CD14-positive monocyte (primary cell): ENCODE measurements at regions not wholly inside any gene's neighbourhood (a gene's known extent, or its start where the extent isn't known, plus 50 kb on each side); places are given as distances from the start of the nearest gene placed in this dataset.

ENCODE experiments used
- DNase-seq, 3 donors: peaks; one replicate each; pipeline ENCODE4 v3.0.0-alpha.2; 2011 to 2022
- H2AFZ ChIP-seq: 2 replicates; pipeline ENCODE4 v1.6.0; 2012; ENCODE audit warnings: mild to moderate bottlenecking, low read depth, low read length, inconsistent platforms; ENCODE audit not compliant: insufficient read depth, poor library complexity, severe bottlenecking
- H3K27ac ChIP-seq, 2 donors: 1 replicate in 1 of 2; 2 replicates in 1 of 2; pipeline ENCODE4 v1.5.1; 2012 to 2013; ENCODE audit warnings: low read length in 2 of 2, control low read depth in 1 of 2, inconsistent platforms in 1 of 2, low read depth in 1 of 2, mild to moderate bottlenecking in 1 of 2
- H3K27me3 ChIP-seq, 2 donors: one replicate each; pipeline versions ENCODE4 v1.6.0 to v1.6.1; 2011 to 2013; ENCODE audit warnings: low read length in 2 of 2; ENCODE audit not compliant: control insufficient read depth in 2 of 2, insufficient read depth in 2 of 2
- H3K36me3 ChIP-seq, 2 donors: replicated peaks in 1 of 2; 1 replicate in 1 of 2; 2 replicates in 1 of 2; pipeline versions ENCODE4 v1.5.1 to v1.6.1; 2012 to 2013; ENCODE audit warnings: low read length in 2 of 2, control low read depth in 1 of 2, inconsistent platforms in 1 of 2, mild to moderate bottlenecking in 1 of 2; ENCODE audit not compliant: insufficient read depth in 2 of 2, control insufficient read depth in 1 of 2
- H3K4me1 ChIP-seq, 2 donors: 1 replicate in 1 of 2; 2 replicates in 1 of 2; pipeline versions ENCODE4 v1.5.1 to v1.6.1; 2012 to 2013; ENCODE audit warnings: low read length in 2 of 2, control low read depth in 1 of 2, inconsistent platforms in 1 of 2, mild to moderate bottlenecking in 1 of 2, moderate library complexity in 1 of 2; ENCODE audit not compliant: insufficient read depth in 2 of 2, control insufficient read depth in 1 of 2
- H3K4me2 ChIP-seq: replicated peaks from 2 replicates; pipeline ENCODE3; 2012; ENCODE audit warnings: low read length, moderate library complexity, mild to moderate bottlenecking; ENCODE audit not compliant: poor library complexity, severe bottlenecking; ENCODE audit errors: extremely low read depth
- H3K4me3 ChIP-seq, 3 experiments: fragments of 200-600 bp in 1 of 3; sonication (generic) in 1 of 3; replicated peaks in 1 of 3; 1 replicate in 2 of 3; 2 replicates in 1 of 3; pipeline ENCODE4 v1.5.1; 2011 to 2013; ENCODE audit warnings: low read length in 3 of 3, mild to moderate bottlenecking in 3 of 3, control low read depth in 2 of 3, low read depth in 2 of 3, inconsistent platforms in 1 of 3, moderate library complexity in 1 of 3
- H3K79me2 ChIP-seq: 2 replicates; pipeline ENCODE4 v1.6.0; 2012; ENCODE audit warnings: mild to moderate bottlenecking, control low read depth, inconsistent platforms, low read length, moderate library complexity; ENCODE audit not compliant: insufficient read depth
- H3K9ac ChIP-seq: 2 replicates; pipeline ENCODE4 v1.6.0; 2017; ENCODE audit warnings: low read length, mild to moderate bottlenecking; ENCODE audit not compliant: insufficient read depth, poor library complexity, severe bottlenecking
- H3K9me3 ChIP-seq, 2 donors: replicated peaks in 1 of 2; 1 replicate in 1 of 2; 2 replicates in 1 of 2; pipeline versions ENCODE4 v1.5.1 to v1.6.1; 2012 to 2013; ENCODE audit warnings: low read length in 2 of 2, control low read depth in 1 of 2; ENCODE audit not compliant: control insufficient read depth in 1 of 2, insufficient read depth in 1 of 2
- H4K20me1 ChIP-seq: 2 replicates; pipeline ENCODE4 v1.6.0; 2012; ENCODE audit warnings: mild to moderate bottlenecking, low read length, control low read depth, moderate library complexity; ENCODE audit not compliant: insufficient read depth
- H3K27ac Mint-ChIP-seq, 7 donors: one replicate each; pipeline ENCODE4 v1.8.0; 2020; ENCODE audit warnings: mild to moderate bottlenecking in 7 of 7, mixed read lengths in 7 of 7, moderate library complexity in 6 of 7, inconsistent platforms in 2 of 7
- H3K27me3 Mint-ChIP-seq, 3 donors: one replicate each; pipeline ENCODE4 v1.8.0; 2021 to 2022; ENCODE audit warnings: low read depth in 3 of 3, mild to moderate bottlenecking in 3 of 3, mixed read lengths in 3 of 3, moderate library complexity in 3 of 3, inconsistent platforms in 1 of 3
- H3K36me3 Mint-ChIP-seq, 2 donors: one replicate each; pipeline ENCODE4 v1.8.0; 2020; ENCODE audit warnings: mixed read lengths in 2 of 2, inconsistent platforms in 1 of 2, mild to moderate bottlenecking in 1 of 2
- H3K4me1 Mint-ChIP-seq: one replicate; pipeline ENCODE4 v1.8.0; 2020; ENCODE audit warnings: mild to moderate bottlenecking, mixed read lengths
- H3K4me3 Mint-ChIP-seq, 2 donors: one replicate each; pipeline ENCODE4 v1.8.0; 2020; ENCODE audit warnings: mild to moderate bottlenecking in 2 of 2, mixed read lengths in 2 of 2, moderate library complexity in 1 of 2
- H3K9me3 Mint-ChIP-seq, 7 donors: one replicate each; pipeline ENCODE4 v1.8.0; 2020 to 2022; ENCODE audit warnings: mixed read lengths in 7 of 7, mild to moderate bottlenecking in 6 of 7, moderate library complexity in 6 of 7, inconsistent platforms in 2 of 7
- CTCF ChIP-seq: fragments of 200-600 bp; IDR thresholded peaks from one replicate; pipeline ENCODE4 v1.8.0; 2022; ENCODE audit warnings: antibody characterized with exemption, mild to moderate bottlenecking
- WGBS: methylation state at CpG from one replicate; pipeline ENCODE4 v1.1.5; 2013; ENCODE audit warnings: missing lambda C conversion rate; ENCODE audit not compliant: insufficient coverage; 5-methylcytosine and 5-hydroxymethylcytosine counted together
- intact Hi-C, 2 donors: fragments of 100-400 bp; cut with micrococcal nuclease; formaldehyde crosslinking; loops; one replicate each; pipeline versions ENCODE4 v1.15.0 to v1.15.1; 2023

- Histone ChIP-seq H3K36me3 (no peaks in the 10 kb centered on the region), H2AFZ (no peak overlapping the region), H3K79me2 (no peaks in the 10 kb centered on the region), H3K4me1 (no peaks in the 10 kb centered on the region), H3K9me3 (no peaks in the 10 kb centered on the region), H3K4me2 (no peak overlapping the region), H4K20me1 (no peaks in the 10 kb centered on the region), H3K4me3 (no peak overlapping the region), H3K27ac (no peak overlapping the region), H3K27me3 (no peaks in the 10 kb centered on the region), H3K9ac (no peak overlapping the region)
- no peaks in the 10 kb centered on the region for H3K9me3 Mint-ChIP-seq
- H3K36me3 Mint-ChIP-seq: no peaks in the 10 kb centered on the region
- intact Hi-C loops: no loop called here
- H3K4me1 Mint-ChIP-seq: no peaks in the 10 kb centered on the region
- peaks cover 0 to 4% (median 0%) of the 10 kb centered on the region in 3 donors for H3K27me3 Mint-ChIP-seq
- no peak overlapping the region for H3K27ac Mint-ChIP-seq
- H3K4me3 Mint-ChIP-seq: no peak overlapping the region
- DNase-seq: no peak
- no peak for TF ChIP-seq CTCF
- no CpG with 5 or more reads among the region's 3 CpGs for WGBS
Observed at GRCh38 chr14:25381498-25381897, 331.6 kb upstream of the STXBP6 start.

GRCh38 chr14:25375639-25376038, 325.7 kb upstream of the STXBP6 start:
- no peak overlapping the region for H3K9ac ChIP-seq
- no peak overlapping the region for H3K4me2 ChIP-seq
- Mint-ChIP-seq H3K9me3 (peaks cover 0 to 3% (median 0%) of the 10 kb centered on the region in 7 donors), H3K4me1 (no peaks in the 10 kb centered on the region), H3K27ac (no peak overlapping the region), H3K4me3 (no peak overlapping the region), H3K36me3 (no peaks in the 10 kb centered on the region), H3K27me3 (peaks cover 0 to 1% (median 0%) of the 10 kb centered on the region in 3 donors)
- no peak overlapping the region for H3K4me3 ChIP-seq
- no peaks in the 10 kb centered on the region for H3K4me1 ChIP-seq
- no peak overlapping the region for H3K27ac ChIP-seq
- no peaks in the 10 kb centered on the region for H4K20me1 ChIP-seq
- no peak overlapping the region for H2AFZ ChIP-seq
- no peaks in the 10 kb centered on the region for H3K36me3 ChIP-seq
- no peak for DNase-seq
- no peak for TF ChIP-seq CTCF
- H3K9me3 ChIP-seq: no peaks in the 10 kb centered on the region
- WGBS: no CpG with 5 or more reads among the region's 2 CpGs
- H3K79me2 ChIP-seq: no peaks in the 10 kb centered on the region
- intact Hi-C loops: no loop called here
- no peaks in the 10 kb centered on the region for H3K27me3 ChIP-seq
